Testis (tissue), 2 donors: ENCODE measurements at regions not wholly inside any gene's neighbourhood (a gene's known extent, or its start where the extent isn't known, plus 50 kb on each side); places are given as distances from the start of the nearest gene placed in this dataset.

Experiments
- POLR2A ChIP-seq: fragments of 450-650 bp; IDR thresholded peaks from one replicate; pipeline ENCODE4 v1.6.1; 2017; ENCODE audit warnings: antibody characterized with exemption, mild to moderate bottlenecking, moderate library complexity
- TF ChIP-seq, protein P1 (sequence below), 3 experiments: fragments of 450-650 bp in 2 of 3; fragments of 200-600 bp in 1 of 3; sonication (generic) in 1 of 3; IDR thresholded peaks; one replicate each; pipeline ENCODE4 v1.5.1; 2016 to 2019; ENCODE audit warnings: antibody characterized with exemption in 3 of 3, mild to moderate bottlenecking in 2 of 3, moderate library complexity in 1 of 3

DNA sequence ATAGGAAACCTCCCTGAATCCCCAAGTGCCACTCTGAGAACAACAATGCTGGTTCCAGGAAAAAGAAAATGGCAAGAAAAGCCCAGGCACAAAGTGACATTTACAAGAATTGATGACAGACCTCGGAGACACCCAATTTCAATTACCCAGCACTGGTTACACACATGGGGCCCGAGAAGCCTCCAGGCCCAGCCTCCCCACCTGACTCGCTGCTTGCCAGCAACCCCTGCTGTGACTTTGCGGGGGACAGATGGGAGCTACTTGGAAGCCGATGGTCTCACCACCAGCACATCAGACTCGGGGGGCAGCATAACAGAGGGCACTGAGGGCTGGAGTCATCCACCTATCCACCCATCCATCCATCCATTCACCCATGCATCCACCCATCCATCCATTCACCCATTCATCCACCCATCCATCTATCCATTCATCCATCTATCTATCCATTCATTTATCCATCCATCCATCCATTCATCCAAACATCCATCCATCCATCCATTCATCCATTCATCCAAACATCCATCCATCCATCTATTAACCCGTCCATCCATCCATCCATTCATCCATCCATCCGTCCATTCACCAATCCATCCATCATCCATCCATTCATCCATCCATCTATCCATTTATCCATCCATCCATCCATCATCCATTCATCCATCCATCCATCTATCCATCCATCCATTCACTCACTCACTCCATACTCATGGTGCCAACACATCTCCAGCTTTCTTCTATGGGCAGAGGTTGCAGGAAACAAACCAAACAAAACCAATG lies 567.6 kb downstream of the BRD1 start:
- TF ChIP-seq, protein P1, sequence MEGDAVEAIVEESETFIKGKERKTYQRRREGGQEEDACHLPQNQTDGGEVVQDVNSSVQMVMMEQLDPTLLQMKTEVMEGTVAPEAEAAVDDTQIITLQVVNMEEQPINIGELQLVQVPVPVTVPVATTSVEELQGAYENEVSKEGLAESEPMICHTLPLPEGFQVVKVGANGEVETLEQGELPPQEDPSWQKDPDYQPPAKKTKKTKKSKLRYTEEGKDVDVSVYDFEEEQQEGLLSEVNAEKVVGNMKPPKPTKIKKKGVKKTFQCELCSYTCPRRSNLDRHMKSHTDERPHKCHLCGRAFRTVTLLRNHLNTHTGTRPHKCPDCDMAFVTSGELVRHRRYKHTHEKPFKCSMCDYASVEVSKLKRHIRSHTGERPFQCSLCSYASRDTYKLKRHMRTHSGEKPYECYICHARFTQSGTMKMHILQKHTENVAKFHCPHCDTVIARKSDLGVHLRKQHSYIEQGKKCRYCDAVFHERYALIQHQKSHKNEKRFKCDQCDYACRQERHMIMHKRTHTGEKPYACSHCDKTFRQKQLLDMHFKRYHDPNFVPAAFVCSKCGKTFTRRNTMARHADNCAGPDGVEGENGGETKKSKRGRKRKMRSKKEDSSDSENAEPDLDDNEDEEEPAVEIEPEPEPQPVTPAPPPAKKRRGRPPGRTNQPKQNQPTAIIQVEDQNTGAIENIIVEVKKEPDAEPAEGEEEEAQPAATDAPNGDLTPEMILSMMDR (IDR thresholded peaks at IDR 0.05), result no peak
- TF ChIP-seq POLR2A, result no peak
